ENCODE measurements at regions not wholly inside any gene's neighbourhood (a gene's known extent, or its start where the extent isn't known, plus 50 kb on each side); places are given as distances from the start of the nearest gene placed in this dataset.

DNA sequence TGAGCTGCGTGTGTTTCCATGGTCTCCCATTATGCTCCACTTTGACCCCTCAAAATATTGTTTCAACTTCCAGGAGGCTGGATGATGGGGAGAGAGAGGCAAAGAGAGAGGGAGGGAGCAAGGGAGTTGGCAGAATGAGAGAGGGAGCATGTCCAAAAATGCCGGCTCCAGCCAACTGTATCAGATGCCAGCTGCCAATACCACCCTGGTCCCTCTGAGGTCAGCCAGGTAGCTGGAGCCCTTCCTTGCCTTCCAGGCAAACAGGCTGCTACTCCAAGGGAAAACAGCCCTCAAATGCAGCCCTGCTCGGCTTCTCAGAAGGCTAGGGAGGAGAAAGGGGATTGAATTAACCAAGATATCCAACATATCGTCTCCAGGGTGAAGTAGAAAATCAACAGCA, 440.0 kb downstream of the TSHZ3 start:
- FAIRE-seq: no peak
- DNase-seq (ENCODE audit: low spot score): no peak

DNA sequence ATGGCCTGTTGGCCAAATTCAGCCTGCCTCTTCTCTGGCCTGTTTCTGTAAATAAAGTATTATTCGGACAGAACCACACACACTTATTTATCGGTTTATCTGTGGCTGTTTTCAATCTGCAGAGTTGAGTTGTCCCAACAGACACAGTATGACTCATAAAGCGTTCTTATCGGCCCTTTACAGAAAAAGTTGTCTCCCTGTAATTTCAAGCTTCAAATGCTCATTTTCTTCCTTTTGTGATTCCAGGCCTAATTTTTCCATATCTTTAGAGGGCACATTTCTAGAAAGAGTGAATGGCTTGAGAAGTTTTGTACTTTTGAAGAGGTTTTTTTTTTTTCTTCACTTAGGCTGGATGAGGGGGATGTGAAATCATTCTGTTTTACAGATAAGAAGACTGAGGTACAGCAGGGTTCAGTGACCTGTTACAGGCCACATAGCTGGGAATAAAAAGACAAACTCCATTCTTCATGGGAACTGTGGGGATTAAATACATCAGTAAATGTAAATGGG, 440.9 kb downstream of the TSHZ3 start:
- DNase-seq (ENCODE audit: low spot score) (no peak), FAIRE-seq (no peak)

DNA sequence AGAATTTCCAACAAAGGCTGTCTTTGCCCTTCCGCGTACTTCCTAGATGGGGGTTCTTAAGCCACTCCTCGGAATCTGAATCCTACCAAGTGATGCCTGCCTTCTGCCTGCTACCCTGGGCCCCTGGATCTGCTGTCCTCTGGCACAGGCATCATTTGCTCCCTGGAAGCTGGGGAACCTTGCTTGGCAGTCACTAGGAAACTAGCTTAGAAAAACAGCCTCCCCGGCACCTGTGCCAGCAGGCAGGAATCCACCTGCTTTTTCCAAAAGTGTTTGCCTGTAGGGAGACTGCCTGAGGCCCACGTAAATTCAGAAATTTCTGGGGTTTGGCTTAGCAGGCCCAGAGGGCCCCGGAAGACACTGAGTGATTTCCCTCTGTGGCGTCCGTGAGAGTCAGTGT, 442.4 kb downstream of the TSHZ3 start:
- FAIRE-seq (no peak), DNase-seq (ENCODE audit: low spot score) (no peak)

DNA sequence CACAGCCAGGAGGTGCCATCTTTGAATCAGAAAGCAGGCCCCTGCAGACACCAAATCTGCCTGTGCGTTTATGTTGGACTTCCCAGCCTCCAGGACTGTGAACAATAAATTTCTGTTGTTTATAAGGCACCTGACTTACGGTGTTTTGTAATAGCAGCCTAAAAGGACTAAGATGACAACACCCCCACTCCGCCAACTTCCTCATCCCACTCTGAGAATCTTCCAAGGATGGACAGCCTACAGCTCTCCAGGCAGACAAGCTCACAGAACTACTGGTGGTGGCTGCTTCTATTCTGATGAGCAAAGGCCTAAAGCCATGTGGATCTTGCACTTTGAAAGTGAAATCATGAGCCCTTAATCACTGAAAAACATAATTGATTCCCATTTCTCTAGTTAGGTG, 449.2 kb downstream of the TSHZ3 start:
- DNase-seq (ENCODE audit: low spot score) (no peak), FAIRE-seq (no peak)

DNA sequence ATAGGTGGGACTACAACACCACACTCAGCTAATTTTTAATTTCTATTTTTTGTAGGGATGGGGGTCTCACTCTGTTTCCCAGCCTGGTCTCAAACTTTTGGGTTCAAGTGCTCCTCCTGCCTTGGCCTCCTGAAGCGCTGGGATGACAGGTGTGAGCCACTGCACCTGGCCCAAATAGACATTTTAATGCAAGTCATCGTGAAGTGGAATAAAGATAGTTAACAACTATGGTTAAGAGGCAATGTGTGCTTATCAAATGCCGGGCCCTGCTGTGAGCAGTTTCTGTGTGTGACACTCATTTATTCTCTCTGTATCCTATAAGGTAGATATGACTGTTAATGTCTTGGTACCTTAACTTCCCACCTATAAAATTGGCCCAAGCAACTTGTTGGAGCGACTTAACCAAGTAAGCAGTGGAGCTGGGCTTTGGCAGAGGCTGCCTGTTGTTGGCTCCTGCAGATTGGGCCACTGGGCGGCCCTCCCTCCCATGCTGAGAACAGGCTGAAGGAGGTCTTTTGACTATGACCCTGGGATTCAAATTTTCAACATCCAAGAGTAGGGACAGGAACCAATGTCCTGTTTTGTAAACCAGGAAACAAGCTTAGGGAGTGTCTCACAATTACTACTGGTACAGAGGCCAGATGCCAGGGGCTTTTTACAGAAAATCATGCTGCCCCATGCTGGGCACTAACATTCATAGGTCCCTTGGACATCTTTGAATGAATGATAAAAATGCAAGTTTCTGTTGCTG, 450.7 kb downstream of the TSHZ3 start:
- FAIRE-seq (no peak), DNase-seq (ENCODE audit: low spot score) (no peak)

DNA sequence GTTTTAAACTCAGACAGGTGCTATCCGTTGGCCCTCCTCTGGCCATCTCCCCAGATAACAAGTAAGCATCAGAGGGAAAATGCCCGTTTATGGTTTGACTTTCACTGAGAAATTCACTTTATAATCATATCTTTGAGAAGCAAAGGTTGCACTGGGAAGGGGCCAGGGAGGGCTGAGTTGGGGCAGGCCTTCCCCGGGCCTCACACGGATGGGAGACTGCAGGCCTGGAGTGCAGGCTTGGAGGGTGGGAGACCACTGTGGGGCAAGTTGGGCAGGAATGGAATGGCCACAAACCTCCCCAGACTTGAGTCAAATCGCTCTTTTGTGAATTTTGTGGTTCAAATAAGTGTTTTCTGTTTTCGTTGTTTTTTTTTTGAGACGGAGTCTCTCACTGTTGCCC, 451.7 kb downstream of the TSHZ3 start:
- FAIRE-seq: no peak
- no peak for DNase-seq (ENCODE audit: low spot score)

DNA sequence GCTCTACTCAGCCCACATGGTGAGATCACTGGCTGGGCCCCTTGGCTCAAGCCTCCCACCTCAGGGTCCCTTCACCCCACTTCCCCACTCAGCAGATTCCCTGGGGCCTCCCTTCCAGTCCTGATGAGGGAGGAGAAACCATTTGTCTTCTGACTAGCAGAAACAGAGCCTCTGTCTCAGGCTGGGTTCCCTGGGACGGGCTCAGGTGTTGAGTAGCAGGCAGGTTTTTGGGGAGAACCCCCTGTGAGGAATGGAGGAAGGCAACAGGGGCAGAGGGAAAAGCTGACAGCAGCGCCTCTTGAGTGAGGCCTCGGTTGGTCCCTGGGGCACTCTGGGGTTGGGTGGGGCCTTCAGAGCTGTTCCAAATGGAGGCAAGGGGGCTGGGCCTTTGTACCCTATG, 452.2 kb downstream of the TSHZ3 start:
- FAIRE-seq (no peak), DNase-seq (ENCODE audit: low spot score) (no peak)

DNA sequence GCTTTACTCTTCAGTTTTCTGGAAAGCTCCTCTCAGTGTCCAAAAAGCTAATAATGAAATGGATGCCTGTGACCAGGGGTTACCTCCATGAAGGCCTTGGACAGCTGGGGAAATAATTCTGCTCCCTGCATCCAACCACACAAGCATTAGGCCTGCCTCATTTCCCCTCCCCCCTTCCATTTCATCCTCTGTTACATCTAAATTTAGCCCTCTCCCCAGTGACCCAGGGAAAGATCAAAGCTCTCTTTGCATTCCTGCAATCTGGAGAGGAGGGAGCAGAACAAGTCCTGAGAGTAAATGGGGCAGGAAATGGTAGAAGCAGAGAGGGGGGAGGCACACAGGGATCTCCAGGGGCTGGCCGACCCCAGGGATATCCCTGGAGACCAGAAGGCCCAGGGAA, 452.7 kb downstream of the TSHZ3 start:
- DNase-seq (ENCODE audit: low spot score) (no peak), FAIRE-seq (no peak)

DNA sequence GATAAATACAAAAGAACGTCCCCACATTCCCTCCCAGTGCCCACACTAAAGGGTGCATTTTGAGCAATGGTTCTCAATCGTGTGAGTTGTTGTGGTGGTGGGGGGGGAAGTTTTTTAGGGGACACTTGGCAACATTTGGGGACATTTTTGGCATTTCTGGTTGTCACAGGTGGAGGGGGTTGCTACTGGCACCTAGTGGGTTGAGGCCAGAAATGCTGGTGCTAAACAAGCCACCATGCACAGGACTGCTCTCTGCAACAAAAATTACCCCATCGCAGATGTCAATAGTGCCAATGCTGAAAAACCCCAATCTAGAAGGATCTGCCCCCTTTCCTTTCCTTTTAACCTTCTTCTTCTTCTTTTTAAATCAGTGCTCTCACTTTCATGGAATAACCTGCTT, 453.3 kb downstream of the TSHZ3 start:
- FAIRE-seq (no peak), DNase-seq (ENCODE audit: low spot score) (no peak)

DNA sequence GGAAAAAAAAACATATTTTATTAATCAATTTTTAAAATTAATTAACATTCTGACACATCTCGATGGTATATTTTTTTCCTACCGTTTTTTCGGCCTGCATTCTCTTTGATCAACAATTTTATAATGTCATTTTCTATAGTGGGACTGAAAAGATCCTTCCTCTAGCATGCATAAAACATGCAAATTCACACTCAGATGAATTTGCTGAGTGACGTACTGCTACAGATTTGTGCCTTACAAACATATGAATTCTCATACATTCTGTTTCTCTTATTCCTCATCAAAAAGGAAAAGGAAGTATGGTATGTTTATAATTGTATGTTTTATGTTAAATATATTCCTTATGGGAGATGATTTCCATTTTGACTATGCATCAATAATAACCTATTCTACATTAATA, 458.2 kb downstream of the TSHZ3 start:
- no peak for FAIRE-seq
- DNase-seq (ENCODE audit: low spot score): no peak

DNA sequence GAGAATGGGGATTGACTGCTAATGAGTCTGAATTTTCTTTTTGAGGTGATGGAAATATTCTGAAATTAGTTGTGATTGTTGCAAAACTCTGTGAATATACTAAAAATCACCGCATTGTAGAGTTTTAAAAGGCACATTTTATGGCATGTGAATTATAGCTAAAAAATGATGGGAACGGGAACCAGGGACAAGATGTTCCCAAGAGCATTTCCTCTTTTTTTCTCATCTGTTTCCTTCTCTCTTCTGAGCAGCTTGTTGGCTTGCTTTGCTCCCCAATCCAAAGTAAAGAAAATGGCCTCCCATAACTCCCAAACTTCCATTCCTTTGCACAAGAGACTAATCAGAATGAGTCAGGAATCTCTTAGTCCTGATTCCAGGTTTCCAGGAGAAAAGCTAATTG, 459.2 kb downstream of the TSHZ3 start:
- FAIRE-seq (no peak), DNase-seq (ENCODE audit: low spot score) (no peak)

DNA sequence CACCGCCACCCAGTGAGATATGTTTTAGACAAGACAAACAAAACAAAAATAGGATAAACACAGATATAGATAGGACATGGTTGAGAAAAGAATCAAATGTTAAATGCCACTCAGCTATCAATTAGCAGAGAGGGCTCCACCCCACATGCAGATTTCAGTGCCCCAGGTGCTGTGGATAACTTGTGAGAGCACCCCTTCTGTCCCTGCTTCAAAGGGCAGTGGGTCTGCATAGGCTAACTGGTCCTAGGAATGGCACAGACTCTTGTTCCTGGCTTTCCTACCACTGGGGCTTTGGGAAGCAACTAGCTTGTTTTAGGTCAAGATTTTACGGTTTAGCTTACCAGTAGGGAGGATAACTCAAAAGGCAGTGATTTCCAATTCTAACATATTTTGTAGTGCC, 460.3 kb downstream of the TSHZ3 start:
- FAIRE-seq (no peak), DNase-seq (ENCODE audit: low spot score) (no peak)

DNA sequence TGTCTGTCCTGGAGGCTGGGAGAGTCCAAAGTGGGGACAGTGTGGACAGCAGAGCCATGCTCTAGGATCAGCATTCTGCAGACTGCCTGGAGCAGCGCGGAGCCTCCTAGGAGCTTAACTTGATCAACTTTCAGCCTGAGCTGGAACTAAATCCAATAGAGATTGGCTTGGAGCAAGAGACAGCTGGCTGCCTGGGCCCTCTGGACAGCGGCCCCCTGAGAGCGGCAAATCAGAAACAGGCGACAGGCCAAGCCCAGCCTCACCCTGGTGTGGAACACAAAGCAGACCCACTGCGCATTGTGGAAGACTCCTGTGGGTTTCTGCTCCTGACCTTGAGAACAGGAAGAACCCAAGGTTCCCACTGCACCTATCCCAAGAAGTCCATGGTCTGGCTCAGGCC, 462.2 kb downstream of the TSHZ3 start:
- DNase-seq (ENCODE audit: low spot score): no peak
- FAIRE-seq: no peak

DNA sequence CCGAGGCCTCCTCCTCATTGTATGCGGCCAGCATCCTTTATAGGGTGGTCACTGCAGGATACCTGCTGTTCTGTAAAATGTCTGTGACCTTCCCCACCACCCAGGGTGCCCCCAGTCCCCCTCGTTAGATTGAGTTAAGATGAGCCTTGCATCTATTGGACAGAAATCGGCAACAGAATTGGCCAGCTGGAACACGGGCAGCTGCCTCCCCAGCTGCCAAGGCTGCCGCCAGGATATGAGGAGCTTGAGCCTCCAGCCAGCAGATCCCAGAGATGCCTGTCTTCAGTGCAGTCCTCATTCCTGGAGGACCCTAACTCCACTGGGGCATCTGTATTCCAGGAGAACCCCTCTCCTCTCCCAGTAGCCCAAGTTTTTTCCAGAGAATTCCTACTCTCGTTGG, 463.0 kb downstream of the TSHZ3 start:
- FAIRE-seq: no peak

DNA sequence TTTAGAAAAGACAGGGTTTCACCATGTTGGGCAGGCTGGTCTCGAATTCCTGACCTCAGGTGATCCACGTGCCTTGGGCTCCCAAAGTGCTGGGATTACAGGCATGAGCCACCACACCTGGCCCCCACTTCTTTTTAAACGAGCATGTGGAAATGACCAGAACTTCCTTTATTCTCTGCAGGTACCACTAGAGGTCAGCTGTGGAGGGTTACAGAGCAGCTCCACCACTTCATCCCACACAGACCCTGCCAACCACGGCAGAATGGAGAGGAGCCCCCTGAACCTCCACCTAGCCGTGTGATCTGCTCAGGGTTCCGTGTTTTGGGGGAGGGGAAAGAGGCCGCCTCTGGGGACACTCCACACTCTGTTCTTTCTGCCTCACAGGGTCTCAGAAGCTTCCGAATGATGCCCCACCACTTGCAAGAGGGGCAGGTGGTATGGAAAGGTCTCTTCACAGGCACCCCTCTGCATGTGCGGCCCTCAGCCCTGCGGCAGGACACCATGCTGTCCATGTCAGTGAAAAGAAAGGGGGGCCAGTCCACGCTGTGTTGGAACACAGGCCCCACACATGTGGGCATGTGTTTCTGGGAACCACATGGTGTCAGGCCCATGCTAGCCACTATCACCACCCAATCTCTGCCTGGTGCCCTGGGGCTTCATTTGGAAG, 465.0 kb downstream of the TSHZ3 start:
- DNase-seq (ENCODE audit: low spot score): no peak
- no peak for FAIRE-seq

More for the DNA sequence above, 463.0 kb downstream of the TSHZ3 start:
- DNase-seq (ENCODE audit: low spot score): no peak

DNA sequence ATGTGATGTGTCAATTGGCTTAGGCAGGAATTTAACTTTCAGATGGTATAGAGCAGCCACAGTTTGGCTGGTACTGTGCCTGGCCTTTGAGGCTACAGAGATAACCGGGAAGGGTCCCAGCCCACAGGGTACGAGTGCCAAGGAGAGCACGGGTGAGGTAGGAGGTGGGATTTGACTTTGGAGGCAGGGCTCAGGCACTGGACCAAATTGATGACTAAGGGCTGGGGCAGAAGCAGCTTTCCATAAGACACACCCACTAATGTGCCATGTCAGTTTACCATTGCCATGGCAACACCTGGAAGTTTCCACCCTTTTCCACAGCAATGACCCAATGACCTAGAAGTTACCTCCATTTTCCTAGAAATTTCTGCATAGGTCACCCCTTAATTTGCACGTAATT, 466.2 kb downstream of the TSHZ3 start:
- DNase-seq (ENCODE audit: low spot score) (no peak), FAIRE-seq (no peak)

DNA sequence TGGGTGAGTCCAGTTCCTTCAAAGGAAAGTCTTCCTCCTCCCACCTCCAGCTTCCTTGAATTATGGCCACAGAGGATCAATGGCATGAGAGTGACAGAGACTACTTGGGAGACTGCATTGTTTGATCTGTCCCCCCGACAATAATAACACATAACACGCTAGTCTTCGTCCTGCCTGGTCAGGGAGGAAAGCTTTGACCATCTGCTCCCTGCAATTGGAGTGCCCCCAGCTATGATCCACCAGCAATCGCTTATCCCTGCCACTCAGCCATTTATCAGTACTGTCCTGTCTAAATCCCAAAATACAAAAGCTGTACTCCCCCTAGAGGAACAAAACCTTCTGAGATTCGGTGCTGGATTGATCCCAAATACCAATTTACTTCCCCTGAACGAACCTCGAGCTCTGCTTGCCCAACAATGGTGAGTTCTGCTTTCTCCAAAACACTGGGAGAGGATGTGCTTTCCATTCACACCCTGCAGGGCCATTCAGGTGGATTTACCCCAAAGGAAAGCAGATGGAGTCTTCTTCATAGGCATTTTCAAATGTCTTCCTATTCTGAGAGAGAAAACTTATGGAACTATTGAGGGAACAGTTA, 466.7 kb downstream of the TSHZ3 start:
- no peak for DNase-seq (ENCODE audit: low spot score)
- FAIRE-seq: no peak

DNA sequence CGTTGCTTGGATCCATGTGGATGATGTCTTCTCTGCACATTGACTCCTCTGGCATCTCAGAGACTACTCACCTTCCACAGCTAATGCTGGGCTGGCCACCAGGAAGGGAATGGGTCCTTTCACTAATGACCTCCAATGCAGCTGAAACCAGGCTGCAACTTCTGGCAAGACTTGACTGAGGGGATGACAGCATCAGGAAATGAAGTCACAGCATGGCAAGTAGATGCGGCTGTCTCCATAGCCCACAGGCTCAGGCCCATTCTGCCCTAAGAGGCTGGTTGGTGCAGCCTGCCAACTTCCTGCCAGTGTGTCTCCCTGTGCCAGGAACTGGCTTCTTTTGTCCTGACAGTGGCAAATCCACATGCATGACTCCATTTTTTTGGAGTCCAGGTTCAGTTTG, 467.3 kb downstream of the TSHZ3 start:
- FAIRE-seq (no peak), DNase-seq (ENCODE audit: low spot score) (no peak)

DNA sequence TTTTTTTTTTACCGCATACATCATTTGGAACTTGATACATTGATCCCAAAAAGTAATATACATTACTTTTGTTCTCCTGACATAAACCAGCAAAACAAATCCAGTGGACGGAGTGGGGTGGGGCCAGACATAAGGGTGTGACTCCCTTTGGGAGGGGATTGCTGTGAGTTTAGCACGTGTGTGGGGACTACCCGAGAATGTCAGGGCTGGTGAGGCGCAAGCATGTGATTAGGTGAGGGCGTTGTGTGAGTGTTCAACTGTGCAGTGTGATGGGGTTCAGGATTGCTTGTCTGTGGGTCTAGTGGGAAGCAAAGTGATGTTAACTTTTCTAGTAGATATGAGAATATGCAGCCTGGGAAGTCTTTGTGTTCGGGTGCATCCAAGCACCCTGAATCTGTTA, 468.0 kb downstream of the TSHZ3 start:
- FAIRE-seq (no peak), DNase-seq (ENCODE audit: low spot score) (no peak)

DNA sequence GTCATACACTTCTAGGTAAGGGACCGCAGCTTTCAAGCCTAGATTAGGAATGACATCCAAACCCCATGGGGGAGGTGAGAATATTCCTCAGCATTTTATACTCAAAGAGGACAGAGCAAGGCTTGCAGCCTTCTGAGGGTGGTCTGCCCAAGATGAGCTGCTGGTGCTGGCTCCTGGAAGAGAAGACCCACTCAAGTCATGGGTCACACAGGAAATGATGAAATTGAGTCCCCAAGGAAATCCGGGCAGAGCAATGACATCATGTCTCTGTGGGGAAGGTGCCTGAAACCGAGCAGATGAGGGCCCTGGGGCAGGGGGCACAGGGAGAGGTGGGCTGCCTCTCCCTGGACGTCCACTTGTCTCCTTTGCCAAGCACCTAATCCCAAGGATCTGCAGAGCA, 468.7 kb downstream of the TSHZ3 start:
- no peak for FAIRE-seq

DNA sequence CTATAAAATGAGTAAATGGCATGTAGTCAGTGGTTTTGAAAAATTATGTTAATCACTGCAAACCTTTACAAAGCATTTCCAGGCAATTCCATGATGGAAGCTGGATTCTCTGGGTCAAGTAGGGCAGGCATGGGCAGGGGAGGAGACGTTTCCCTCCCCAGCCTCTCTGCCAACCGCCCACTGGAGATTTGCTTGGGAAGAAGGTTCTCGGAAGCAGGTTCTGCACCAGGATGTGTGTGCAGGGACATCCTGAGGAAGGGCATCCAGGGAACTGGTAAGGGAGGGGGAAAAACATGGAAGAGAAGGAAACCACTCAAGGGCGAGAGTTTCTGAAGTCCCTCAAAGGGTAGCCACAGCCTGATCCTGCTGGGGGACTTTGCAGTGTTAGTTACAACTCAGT, 469.1 kb downstream of the TSHZ3 start:
- DNase-seq (ENCODE audit: low spot score) (no peak), FAIRE-seq (no peak)

More for the DNA sequence above, 468.7 kb downstream of the TSHZ3 start:
- DNase-seq (ENCODE audit: low spot score): no peak

DNA sequence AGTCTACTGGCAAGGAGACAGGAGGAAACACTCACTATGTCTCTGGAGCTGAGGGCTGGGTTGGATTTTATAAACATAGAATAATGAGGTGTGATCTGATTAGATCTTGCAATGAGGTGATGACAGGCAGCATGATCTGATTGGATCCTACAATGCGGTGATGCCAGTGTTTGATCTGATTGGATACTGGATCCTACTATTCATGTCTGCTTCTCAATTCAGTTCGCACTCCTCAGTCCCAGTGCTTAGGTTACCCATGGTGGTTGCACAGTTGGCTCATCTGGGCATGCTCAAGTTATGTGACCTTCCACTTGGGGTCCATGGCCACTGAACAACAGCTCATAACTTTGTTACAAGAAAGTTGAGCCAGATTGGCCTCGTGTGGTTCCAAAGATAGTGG, 469.5 kb downstream of the TSHZ3 start:
- no peak for DNase-seq (ENCODE audit: low spot score)
- FAIRE-seq: no peak

DNA sequence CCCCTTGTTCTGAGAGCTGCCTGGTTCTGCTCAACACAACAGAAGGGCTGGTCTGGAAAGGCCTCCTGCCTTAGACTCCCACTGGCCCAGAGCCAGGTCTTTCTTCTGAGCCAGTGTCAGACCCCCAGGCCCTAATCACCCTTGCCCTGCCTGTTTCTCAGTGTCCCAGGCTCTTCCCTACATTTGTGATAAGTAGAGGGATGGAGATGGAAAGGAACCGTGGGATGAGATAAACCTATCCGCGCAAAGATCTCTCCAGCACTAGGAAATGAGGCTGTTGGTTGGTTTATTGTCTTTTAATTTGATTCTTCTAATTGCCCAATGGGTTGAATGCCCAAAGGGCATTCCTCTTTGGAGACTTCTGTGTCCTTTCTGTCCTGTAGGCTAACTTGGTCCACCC, 470.0 kb downstream of the TSHZ3 start:
- DNase-seq (ENCODE audit: low spot score): no peak
- no peak for FAIRE-seq

Data from RCC 7860 (cell line).